ENCODE measurements at regions not wholly inside any gene's neighbourhood (a gene's known extent, or its start where the extent isn't known, plus 50 kb on each side); places are given as distances from the start of the nearest gene placed in this dataset.

GRCh38 chr9:106682420-106682819, 180.5 kb upstream of the ZNF462 start:
- no peak for DNase-seq

GRCh38 chr9:106683454-106683853, 179.5 kb upstream of the ZNF462 start:
- DNase-seq: no peak

- DNase-seq: no peak
Observed at GRCh38 chr9:106684940-106685695, 177.8 kb upstream of the ZNF462 start.

GRCh38 chr9:106689089-106689488, 173.9 kb upstream of the ZNF462 start:
- no peak for DNase-seq

- DNase-seq: no peak
Observed at GRCh38 chr9:106691627-106692026, 171.3 kb upstream of the ZNF462 start.

GRCh38 chr9:106693558-106693957, 169.4 kb upstream of the ZNF462 start:
- DNase-seq: no peak

- DNase-seq: no peak
Observed at GRCh38 chr9:106696804-106697203, 166.2 kb upstream of the ZNF462 start.

- no peak for DNase-seq
Observed at GRCh38 chr9:106697390-106697749, 165.6 kb upstream of the ZNF462 start.

- DNase-seq: no peak
Observed at GRCh38 chr9:106697750-106698502, 165.0 kb upstream of the ZNF462 start.

GRCh38 chr9:106700676-106701075, 162.3 kb upstream of the ZNF462 start:
- no peak for DNase-seq

- DNase-seq: no peak
Observed at GRCh38 chr9:106701611-106702010, 161.4 kb upstream of the ZNF462 start.

GRCh38 chr9:106704056-106704615, 158.8 kb upstream of the ZNF462 start:
- DNase-seq: no peak

- DNase-seq: no peak
Observed at GRCh38 chr9:106707291-106707690, 155.7 kb upstream of the ZNF462 start.

GRCh38 chr9:106707738-106708474, 155.1 kb upstream of the ZNF462 start:
- no peak for DNase-seq

- no peak for DNase-seq
Observed at GRCh38 chr9:106708475-106709146, 154.4 kb upstream of the ZNF462 start.

GRCh38 chr9:106712279-106712678, 150.7 kb upstream of the ZNF462 start:
- DNase-seq: no peak

- DNase-seq: no peak
Observed at GRCh38 chr9:106713206-106713605, 149.8 kb upstream of the ZNF462 start.

GRCh38 chr9:106716820-106717219, 146.1 kb upstream of the ZNF462 start:
- no peak for DNase-seq

GRCh38 chr9:106717686-106718085, 145.3 kb upstream of the ZNF462 start:
- no peak for DNase-seq

GRCh38 chr9:106718936-106719335, 144.0 kb upstream of the ZNF462 start:
- no peak for DNase-seq

- DNase-seq: no peak
Observed at GRCh38 chr9:106722051-106722753, 140.8 kb upstream of the ZNF462 start.

- DNase-seq: no peak
Observed at GRCh38 chr9:106723926-106724325, 139.0 kb upstream of the ZNF462 start.

Data from T-helper 1 cell (primary cell).